Stimulated activated naive CD4-positive, alpha-beta T cell (primary cell): ENCODE measurements at regions not wholly inside any gene's neighbourhood (a gene's known extent, or its start where the extent isn't known, plus 50 kb on each side); places are given as distances from the start of the nearest gene placed in this dataset.
"Not testable (repeated sequence)": the region's sequence is repeated elsewhere in the genome, so short reads cannot be mapped to it uniquely, and the experiment has no call there.

ENCODE experiments used
- DNase-seq, 6 experiments: peaks; one replicate each; lab custom pipeline; 2025; lab: John Stamatoyannopoulos, UW

DNA sequence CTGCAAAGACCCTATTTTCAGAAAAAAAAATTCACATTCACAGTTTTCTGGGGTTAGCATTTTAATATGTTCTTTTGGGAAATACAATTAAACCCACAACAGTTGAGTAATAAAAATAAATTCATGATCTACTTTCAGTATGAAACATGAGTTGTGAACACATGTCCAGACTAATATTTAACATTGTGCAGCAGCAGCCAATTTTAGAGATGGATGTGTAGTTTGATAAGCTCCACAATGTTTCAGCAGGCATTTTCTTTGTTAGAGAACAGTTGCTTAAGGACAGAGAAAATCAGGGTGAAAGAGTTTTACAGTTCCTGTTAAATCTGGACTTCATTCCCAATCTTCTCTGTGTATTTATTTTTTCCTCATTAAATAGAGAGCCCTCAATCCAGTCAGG, 519.5 kb downstream of the PIK3C3 start:
- no peak for DNase-seq

GRCh38 chr18:42475157-42475556, 520.1 kb downstream of the PIK3C3 start:
- DNase-seq: no peak

- DNase-seq: no peak
Measured at GRCh38 chr18:42477267-42477666, 522.2 kb downstream of the PIK3C3 start.

- DNase-seq: no peak
Measured at GRCh38 chr18:42480441-42480840, 525.4 kb downstream of the PIK3C3 start.

- no peak for DNase-seq
Measured at GRCh38 chr18:42484648-42485047, 529.6 kb downstream of the PIK3C3 start.

DNA sequence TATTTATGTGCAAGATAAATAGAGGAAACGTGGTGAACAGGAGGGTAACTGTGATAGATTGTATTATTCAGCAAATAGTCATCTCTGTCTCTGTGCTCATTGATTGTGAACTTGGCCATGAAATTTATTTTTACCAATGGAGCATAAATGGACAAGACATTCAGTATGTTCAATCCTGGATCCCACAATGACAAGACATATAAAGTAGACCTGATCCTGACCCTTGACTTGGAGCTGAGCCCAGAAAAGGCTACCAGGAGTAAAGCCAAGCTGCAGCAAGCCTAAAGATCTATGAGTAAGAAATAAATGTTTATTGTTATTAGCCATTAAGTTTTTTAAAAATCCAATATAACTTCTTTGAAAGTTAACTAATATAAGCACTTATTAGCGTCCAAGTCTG, 531.2 kb downstream of the PIK3C3 start:
- no peak for DNase-seq

DNA sequence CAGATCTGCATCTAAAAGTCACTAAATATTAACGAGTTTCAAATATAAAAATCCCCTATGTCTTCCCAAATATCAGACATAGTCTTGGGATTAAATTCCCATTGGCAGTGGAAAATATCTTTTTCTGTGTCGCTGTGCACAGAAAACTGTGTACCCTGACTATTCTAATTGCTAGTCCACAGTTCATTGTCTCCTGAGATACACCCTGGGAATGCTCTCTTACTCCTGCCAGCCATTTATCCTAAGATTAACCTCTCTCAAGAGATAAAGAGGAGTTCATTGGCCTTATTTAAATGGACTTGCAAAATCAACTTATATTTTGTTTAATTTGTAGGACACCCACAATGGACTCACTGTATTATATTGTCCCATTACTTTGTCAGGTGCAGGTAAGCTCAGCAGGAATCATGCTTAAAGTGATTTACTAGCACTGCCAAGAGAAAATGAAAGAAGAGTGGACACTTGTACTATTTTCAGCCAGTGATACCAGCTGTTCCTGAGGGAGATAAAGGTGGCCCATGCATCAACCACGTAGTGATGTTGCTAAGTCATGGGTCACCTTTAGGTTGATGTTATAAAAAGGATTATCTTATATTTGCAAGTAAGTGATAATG, 553.8 kb downstream of the PIK3C3 start:
- no peak for DNase-seq

GRCh38 chr18:42509750-42510415, 554.8 kb downstream of the PIK3C3 start:
- DNase-seq: no peak

DNA sequence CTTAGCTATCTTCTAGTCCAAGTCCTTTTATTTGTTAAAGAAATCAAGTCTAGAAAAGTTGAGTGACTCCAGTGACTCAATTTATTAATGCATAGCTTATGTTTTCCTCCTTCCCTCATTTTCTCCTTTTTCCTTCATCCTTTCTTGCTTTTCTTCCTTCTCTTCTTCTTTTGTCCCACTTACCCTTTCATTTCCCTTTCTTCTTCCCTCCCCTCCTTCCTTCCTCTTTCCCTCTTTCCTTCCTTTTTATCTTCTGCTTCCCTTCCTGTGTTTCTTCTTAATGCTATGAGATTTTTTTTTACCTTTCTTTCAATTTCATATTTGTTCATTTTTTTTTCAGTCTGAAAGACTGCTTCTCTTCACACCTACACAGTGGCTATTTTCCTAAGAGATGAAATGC, 555.5 kb downstream of the PIK3C3 start:
- no peak for DNase-seq

GRCh38 chr18:42513441-42513840, 558.4 kb downstream of the PIK3C3 start:
- DNase-seq: no peak

- DNase-seq: no peak
Measured at GRCh38 chr18:42514512-42514911, 559.5 kb downstream of the PIK3C3 start.

GRCh38 chr18:42517896-42518295, 562.9 kb downstream of the PIK3C3 start:
- DNase-seq: no peak

- not testable (repeated sequence) for DNase-seq
Measured at GRCh38 chr18:42518331-42518730, 563.3 kb downstream of the PIK3C3 start.

- no peak for DNase-seq
Measured at GRCh38 chr18:42520138-42520537, 565.1 kb downstream of the PIK3C3 start.

- no peak for DNase-seq
Measured at GRCh38 chr18:42525905-42526304, 570.9 kb downstream of the PIK3C3 start.

DNA sequence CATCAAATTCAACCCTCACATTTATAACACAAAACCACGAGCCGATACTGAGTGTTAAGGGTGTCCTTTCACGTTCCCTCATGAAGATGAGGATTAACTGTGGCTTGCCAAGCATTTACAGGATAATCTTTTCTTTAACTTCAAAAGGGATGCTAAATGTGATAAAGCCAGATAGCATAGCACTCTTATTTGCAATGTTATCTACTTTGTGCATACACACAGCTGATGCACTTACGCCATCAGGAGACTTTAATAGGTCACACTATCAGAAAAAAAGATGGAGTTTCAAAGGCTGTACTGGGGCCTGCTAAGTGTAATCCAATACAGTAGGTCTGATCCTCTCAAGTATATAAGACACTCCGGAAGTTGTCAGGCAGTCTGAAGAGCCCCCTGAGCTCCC, 572.7 kb downstream of the PIK3C3 start:
- no peak for DNase-seq

GRCh38 chr18:42530276-42530675, 575.2 kb downstream of the PIK3C3 start:
- no peak for DNase-seq

GRCh38 chr18:42532119-42532518, 577.1 kb downstream of the PIK3C3 start:
- DNase-seq: no peak

DNA sequence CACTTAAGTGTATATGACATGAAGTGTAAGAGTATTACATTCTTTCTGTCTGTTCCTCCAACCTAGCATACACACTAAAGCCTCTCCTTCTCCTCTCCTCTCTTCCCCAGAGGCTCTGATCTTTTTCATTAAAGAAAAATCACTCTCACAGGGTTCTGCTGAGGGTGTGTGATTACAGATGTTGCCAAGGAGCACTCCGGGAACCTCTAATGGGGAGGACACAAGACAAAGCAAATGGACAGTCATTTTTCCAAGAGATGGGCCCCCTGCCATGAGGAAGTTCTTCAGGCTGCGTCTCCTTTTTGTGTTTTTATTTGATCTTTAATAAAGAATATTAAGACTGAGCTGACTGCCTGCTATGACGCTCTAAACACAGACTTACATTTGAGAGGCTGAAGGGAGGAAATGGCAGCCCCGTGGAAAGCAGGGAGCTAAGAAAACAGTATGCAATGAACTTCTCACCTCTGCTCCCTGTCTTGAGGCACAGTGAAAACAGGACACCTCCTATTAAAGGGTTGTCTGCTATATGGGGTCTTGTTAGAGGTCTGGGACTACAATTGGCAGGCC, 578.1 kb downstream of the PIK3C3 start:
- DNase-seq: no peak

DNA sequence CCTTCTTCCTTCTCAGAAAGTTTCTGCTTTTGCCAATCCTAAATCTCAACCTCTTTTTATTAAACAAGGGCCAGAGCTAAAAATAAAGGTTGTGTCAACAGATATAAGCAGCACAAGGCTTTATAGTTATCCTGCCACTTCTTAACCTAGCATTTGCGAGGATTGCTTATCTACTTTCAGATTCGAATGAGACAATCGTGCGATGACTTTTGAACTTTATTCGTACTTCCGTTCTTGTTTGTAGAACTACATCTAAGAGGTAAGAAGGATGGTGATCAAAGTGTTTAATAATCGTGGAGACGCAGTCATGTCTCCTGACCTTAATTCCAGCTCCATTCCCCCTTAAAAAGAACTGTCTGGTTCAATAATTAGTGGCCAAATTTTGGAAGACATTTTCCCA, 578.6 kb downstream of the PIK3C3 start:
- DNase-seq: no peak

DNA sequence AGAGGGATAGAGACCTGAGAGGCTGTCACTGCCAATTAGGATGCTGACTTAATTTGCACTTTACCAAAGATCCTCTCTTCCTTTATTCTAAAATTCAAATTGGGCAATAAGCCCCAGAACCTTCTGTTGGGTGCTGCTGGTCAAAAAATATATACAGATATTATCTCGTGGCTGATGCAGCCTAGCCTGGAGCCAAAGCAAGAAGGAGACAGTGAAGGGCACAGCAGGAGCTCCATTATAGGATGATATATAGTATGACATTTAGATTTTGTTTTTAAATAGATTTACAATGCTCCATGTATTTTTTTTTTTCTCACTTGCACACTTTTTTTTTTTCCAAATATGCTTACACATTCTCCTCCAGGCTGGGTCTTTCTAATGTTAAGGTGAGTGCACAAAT, 579.3 kb downstream of the PIK3C3 start:
- DNase-seq: no peak

- DNase-seq: no peak
Measured at GRCh38 chr18:42536442-42536841, 579.0 kb downstream of the RIT2 start.

DNA sequence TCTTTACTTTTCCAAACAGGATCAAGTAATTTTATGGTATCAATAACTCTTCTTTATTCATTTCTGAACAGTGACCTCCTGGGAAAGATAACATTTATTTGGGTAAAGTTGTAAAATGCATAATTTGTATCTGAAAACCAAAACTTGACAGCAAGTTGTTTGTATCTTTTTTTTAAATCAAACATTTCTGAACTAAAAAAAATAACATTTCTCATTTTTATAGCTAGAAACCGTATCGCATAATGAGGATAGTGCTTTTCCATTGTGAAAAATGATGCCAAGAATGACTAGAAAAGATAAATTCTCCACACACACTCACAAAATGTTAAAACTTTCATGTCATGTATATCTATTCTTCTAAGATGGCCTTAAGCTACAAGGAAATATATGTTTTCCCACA, 578.2 kb downstream of the RIT2 start:
- no peak for DNase-seq

DNA sequence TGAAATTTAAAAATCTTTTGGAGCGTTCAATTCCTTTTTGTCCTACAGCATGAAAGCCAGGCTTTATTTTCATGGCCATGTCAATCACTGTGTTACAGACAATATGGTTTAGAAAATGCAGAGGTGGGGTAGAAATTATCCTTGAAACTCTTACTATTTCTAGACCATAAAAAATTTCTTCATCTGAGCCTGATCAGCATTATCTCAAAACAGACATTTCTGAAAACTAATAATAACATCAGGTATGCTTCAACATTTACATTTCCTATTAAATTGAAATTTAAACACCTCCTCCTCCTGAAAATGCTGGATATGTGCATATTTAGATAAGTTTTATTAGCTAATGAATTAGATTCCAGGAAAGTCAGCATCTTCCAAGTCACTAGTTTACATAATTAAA, 570.6 kb downstream of the RIT2 start:
- no peak for DNase-seq
